ENCODE measurements at regions not wholly inside any gene's neighbourhood (a gene's known extent, or its start where the extent isn't known, plus 50 kb on each side); places are given as distances from the start of the nearest gene placed in this dataset.

GRCh38 chr9:88925481-88925880 lies 65.8 kb upstream of the S1PR3 start:
- TF ChIP-seq MAZ (IDR thresholded peaks at IDR 0.05; ENCODE audit: borderline replicate concordance, low read depth, low read length) (no peak), RFX5 (IDR thresholded peaks at IDR 0.05; ENCODE audit: low read depth, low read length) (no peak), POLR2A (IDR thresholded peaks at IDR 0.05; ENCODE audit: low read depth, low read length) (no peak), FOS (IDR thresholded peaks at IDR 0.05; ENCODE audit: low read depth, low read length) (no peak), ELK1 (IDR thresholded peaks at IDR 0.05; ENCODE audit: borderline replicate concordance, low read depth, low read length) (no peak), BHLHE40 (IDR thresholded peaks at IDR 0.05; ENCODE audit: low read depth, low read length) (no peak), SMC3 (IDR thresholded peaks at IDR 0.05; ENCODE audit: low read depth, low read length) (no peak)
- no peak overlapping the region for H4K8ac ChIP-seq (ENCODE audit: low read depth in 2 of 2, low read length in 2 of 2)
- no peaks in the 10 kb centered on the region for H3K79me1 ChIP-seq (ENCODE audit: low read depth in 1 of 2, low read length in 2 of 2)
- no peak overlapping the region for H3K9ac ChIP-seq (ENCODE audit: low read depth, low read length)
- no peak overlapping the region for H3K56ac ChIP-seq (ENCODE audit: extremely low read depth, insufficient read depth, low read length)
- H3K4me2 ChIP-seq (ENCODE audit: low read depth, low read length), result no peak overlapping the region
- no peak overlapping the region for H3K14ac ChIP-seq (replicated peaks; ENCODE audit: low read depth, low read length)
- H2BK5ac ChIP-seq (ENCODE audit: low read depth, low read length, poor library complexity, severe bottlenecking), result no peak overlapping the region
- no peak overlapping the region for H3K18ac ChIP-seq (ENCODE audit: low read depth, low read length)
- in situ Hi-C loops (cut with MboI; ENCODE audit: low sequenced_read_pairs) (no loop called here), dilution Hi-C loops (cut with HindIII; ENCODE audit: low sequenced_read_pairs, unreplicated experiment) (no loop called here), intact Hi-C loops (cut with micrococcal nuclease) (no loop called here)
- H3K9me1 ChIP-seq (ENCODE audit: insufficient read depth, low read length), result no peaks in the 10 kb centered on the region
- no peak overlapping the region for H3K4me3 ChIP-seq (ENCODE audit: insufficient read depth, low read depth, low read length)
- WGBS, 2 experiments (ENCODE audit: extremely low coverage in 2 of 2, insufficient read length in 1 of 2), result 88% methylated on average over 3 of the region's 5 CpGs; no CpG with 5 or more reads in 1 of the 2 experiments
- CTCF ChIA-PET, result no interaction called here
- no peak overlapping the region for H2BK15ac ChIP-seq (ENCODE audit: low read depth, low read length)
- ATAC-seq (ENCODE audit: low read depth) (no peak), DNase-seq (peak; percentile 18)
- H2BK120ac ChIP-seq (ENCODE audit: low read depth, low read length), result no peak overlapping the region
- H3K27ac ChIP-seq (ENCODE audit: insufficient read depth, low read length), result no peak overlapping the region
- peaks cover 4% of the 10 kb centered on the region; the same call in 1 of the 2 replicates for H3K4me1 ChIP-seq (ENCODE audit: control insufficient read depth, insufficient read depth, low read length)
- H3K9me3 ChIP-seq (ENCODE audit: control insufficient read depth, insufficient read depth, low read length), result no peaks in the 10 kb centered on the region
- no TSS peak for BruUV-seq (replicated peaks)
- H2AK9ac ChIP-seq (replicated peaks; ENCODE audit: low read depth, low read length, poor library complexity), result no peak overlapping the region
- POLR2A ChIA-PET (ENCODE audit: unreplicated experiment), result no interaction called here
- H2AFZ ChIP-seq (replicated peaks; ENCODE audit: low read length, poor library complexity), result no peak overlapping the region
- peaks cover 2% of the 10 kb centered on the region; the same call in 1 of the 2 replicates for H3K27me3 ChIP-seq (ENCODE audit: control insufficient read depth, insufficient read depth, low read length)
- H3K36me3 ChIP-seq (ENCODE audit: control insufficient read depth, insufficient read depth, low read length), result no peaks in the 10 kb centered on the region
- no peak overlapping the region for H4K5ac ChIP-seq (ENCODE audit: low read depth, low read length)
- H3K23ac ChIP-seq (ENCODE audit: low read depth, low read length), result no peak overlapping the region
- H4K20me1 ChIP-seq (ENCODE audit: insufficient read depth, low read length), result no peaks in the 10 kb centered on the region
- H4K91ac ChIP-seq (ENCODE audit: insufficient read depth, low read depth, low read length), result no peak overlapping the region
- no peak overlapping the region for H2AK5ac ChIP-seq (ENCODE audit: low read depth, low read length)
- no peak overlapping the region for H3K4ac ChIP-seq (ENCODE audit: low read depth, low read length)
- H2BK20ac ChIP-seq (ENCODE audit: low read depth, low read length), result no peak overlapping the region

Data from IMR-90 (cell line).